HEK293T (cell line): ENCODE measurements at regions not wholly inside any gene's neighbourhood (a gene's known extent, or its start where the extent isn't known, plus 50 kb on each side); places are given as distances from the start of the nearest gene placed in this dataset.

Source experiments
- CTCF ChIA-PET: fragments of 350-600 bp; formaldehyde crosslinking; extraction: SDS; loops from one replicate; lab custom pipeline; 2021; ENCODE audit warnings: antibody characterized with exemption, inconsistent platforms; lab: Yijun Ruan, JAX
- POLR2A ChIA-PET: fragments of 350-600 bp; formaldehyde crosslinking; extraction: SDS; loops from one replicate; lab custom pipeline; 2020; ENCODE audit warnings: antibody characterized with exemption, inconsistent platforms; lab: Yijun Ruan, JAX
- DNase-seq: peaks from one replicate; pipeline ENCODE4 v3.0.0; 2012; ENCODE audit warnings: mixed read lengths; ENCODE audit errors: extremely low spot score
- ARNT ChIP-seq: fragments of 450-650 bp; IDR thresholded peaks from 2 replicates; pipeline ENCODE4 v1.6.1; 2017; ENCODE audit warnings: mild to moderate bottlenecking
- BHLHE40 ChIP-seq: fragments of 450-650 bp; IDR thresholded peaks from 2 replicates; pipeline ENCODE4 v1.6.1; 2016; ENCODE audit warnings: mild to moderate bottlenecking, moderate library complexity, borderline replicate concordance
- CTBP1 ChIP-seq: fragments of 450-650 bp; IDR thresholded peaks from 2 replicates; pipeline ENCODE4 v1.6.1; 2016; ENCODE audit warnings: borderline replicate concordance
- ELF4 ChIP-seq: fragments of 450-650 bp; IDR thresholded peaks from 2 replicates; pipeline ENCODE4 v1.6.1; 2017; ENCODE audit warnings: antibody characterized with exemption
- FOXA1 ChIP-seq: fragments of 450-650 bp; IDR thresholded peaks from 2 replicates; pipeline ENCODE4 v1.6.1; 2016; ENCODE audit warnings: mild to moderate bottlenecking
- FOXK2 ChIP-seq: fragments of 450-650 bp; IDR thresholded peaks from 2 replicates; pipeline ENCODE4 v1.6.1; 2016; ENCODE audit warnings: mild to moderate bottlenecking
- FOXM1 ChIP-seq: fragments of 450-650 bp; IDR thresholded peaks from 2 replicates; pipeline ENCODE4 v1.6.1; 2017; ENCODE audit warnings: mild to moderate bottlenecking, borderline replicate concordance
- HDGF ChIP-seq: fragments of 450-650 bp; IDR thresholded peaks from 2 replicates; pipeline ENCODE4 v1.6.1; 2017; ENCODE audit warnings: antibody characterized with exemption, borderline replicate concordance
- L3MBTL2 ChIP-seq: fragments of 450-650 bp; conservative IDR thresholded peaks from 2 replicates; pipeline ENCODE4 v1.6.1; 2016; ENCODE audit warnings: mild to moderate bottlenecking
- LEF1 ChIP-seq: fragments of 450-650 bp; IDR thresholded peaks from 2 replicates; pipeline ENCODE4 v1.6.1; 2017; ENCODE audit warnings: mild to moderate bottlenecking, borderline replicate concordance
- NFRKB ChIP-seq: fragments of 450-650 bp; IDR thresholded peaks from 2 replicates; pipeline ENCODE4 v1.6.1; 2016; ENCODE audit warnings: mild to moderate bottlenecking, moderate library complexity
- PKNOX1 ChIP-seq: fragments of 450-650 bp; IDR thresholded peaks from 2 replicates; pipeline ENCODE4 v1.6.1; 2016
- SP1 ChIP-seq: fragments of 450-650 bp; IDR thresholded peaks from 2 replicates; pipeline ENCODE4 v1.6.1; 2017
- SUZ12 ChIP-seq: fragments of 450-650 bp; IDR thresholded peaks from 2 replicates; pipeline ENCODE4 v1.6.1; 2016; ENCODE audit warnings: mild to moderate bottlenecking
- TARDBP ChIP-seq: fragments of 450-650 bp; IDR thresholded peaks from 2 replicates; pipeline ENCODE4 v1.6.1; 2016
- ZNF384 ChIP-seq: fragments of 450-650 bp; IDR thresholded peaks from 2 replicates; pipeline ENCODE4 v1.6.1; 2016

GRCh38 chr4:180084561-180084960, 2158.6 kb upstream of the TENM3 start:
- ChIA-PET POLR2A (no interaction called here), CTCF (no interaction called here)
- no peak for DNase-seq
- no peak for TF ChIP-seq SUZ12
- TF ChIP-seq SP1: no peak
- no peak for TF ChIP-seq FOXK2
- TF ChIP-seq HDGF: no peak
- no peak for TF ChIP-seq L3MBTL2
- TF ChIP-seq FOXM1: no peak
- TF ChIP-seq ARNT: no peak
- no peak for TF ChIP-seq BHLHE40
- no peak for TF ChIP-seq TARDBP
- no peak for TF ChIP-seq PKNOX1
- no peak for TF ChIP-seq ZNF384
- no peak for TF ChIP-seq CTBP1
- no peak for TF ChIP-seq LEF1

GRCh38 chr4:180086480-180087190, 2156.6 kb upstream of the TENM3 start:
- POLR2A ChIA-PET: no interaction called here
- DNase-seq: no peak
- TF ChIP-seq HDGF (no peak), ZNF384 (no peak), L3MBTL2 (no peak), PKNOX1 (0 out of 2 replicates have a peak, but pooled peaks have one; percentile 2)
- CTCF ChIA-PET: no interaction called here

GRCh38 chr4:180098586-180098985, 2144.6 kb upstream of the TENM3 start:
- ChIA-PET CTCF (interaction anchor here (0.6 kb wide), 1 partner anchor 11 kb away, joined by 3 read pairs; no protein-coding TSS in a partner anchor), POLR2A (no interaction called here)
- TF ChIP-seq TARDBP (no peak), CTBP1 (no peak), FOXK2 (no peak), PKNOX1 (no peak), NFRKB (no peak)

GRCh38 chr4:180099957-180100356, 2143.2 kb upstream of the TENM3 start:
- TF ChIP-seq FOXK2: no peak
- TF ChIP-seq TARDBP: no peak
- TF ChIP-seq L3MBTL2: no peak
- TF ChIP-seq ELF4: no peak
- TF ChIP-seq CTBP1: no peak
- TF ChIP-seq SUZ12: no peak
- no peak for TF ChIP-seq FOXA1
- TF ChIP-seq LEF1: no peak
- TF ChIP-seq HDGF: no peak
- TF ChIP-seq FOXM1: no peak
- TF ChIP-seq BHLHE40: no peak
- no peak for TF ChIP-seq PKNOX1
- no peak for TF ChIP-seq ZNF384
- TF ChIP-seq NFRKB: no peak
- TF ChIP-seq SP1: no peak
- no peak for TF ChIP-seq ARNT
- ChIA-PET POLR2A (no interaction called here), CTCF (no interaction called here)
- no peak for DNase-seq

More at GRCh38 chr4:180098586-180098985, 2144.6 kb upstream of the TENM3 start:
- DNase-seq: no peak

GRCh38 chr4:180100433-180101344, 2142.5 kb upstream of the TENM3 start:
- DNase-seq: no peak
- ChIA-PET CTCF (no interaction called here), POLR2A (no interaction called here)
- TF ChIP-seq ELF4: no peak
- no peak for TF ChIP-seq ZNF384
- no peak for TF ChIP-seq SP1
- TF ChIP-seq ARNT: no peak
- no peak for TF ChIP-seq SUZ12
- TF ChIP-seq L3MBTL2: no peak
- TF ChIP-seq LEF1: no peak
- TF ChIP-seq HDGF: no peak
- TF ChIP-seq FOXM1: no peak
- no peak for TF ChIP-seq TARDBP
- TF ChIP-seq NFRKB: no peak
- no peak for TF ChIP-seq BHLHE40
- no peak for TF ChIP-seq PKNOX1
